Activated CD4-positive, alpha-beta T cell treated with anti-CD3 and anti-CD28 coated beads for 4 hours (primary cell): ENCODE measurements at regions not wholly inside any gene's neighbourhood (a gene's known extent, or its start where the extent isn't known, plus 50 kb on each side); places are given as distances from the start of the nearest gene placed in this dataset.
A peak's percentile ranks its signal among the peaks of the same experiment; 100 is the strongest.
"Not testable (repeated sequence)": the region's sequence is repeated elsewhere in the genome, so short reads cannot be mapped to it uniquely, and the experiment has no call there.

Source experiments
- DNase-seq, 2 donors: peaks; one replicate each; pipeline ENCODE4 v3.0.0-alpha.2; 2020

DNA sequence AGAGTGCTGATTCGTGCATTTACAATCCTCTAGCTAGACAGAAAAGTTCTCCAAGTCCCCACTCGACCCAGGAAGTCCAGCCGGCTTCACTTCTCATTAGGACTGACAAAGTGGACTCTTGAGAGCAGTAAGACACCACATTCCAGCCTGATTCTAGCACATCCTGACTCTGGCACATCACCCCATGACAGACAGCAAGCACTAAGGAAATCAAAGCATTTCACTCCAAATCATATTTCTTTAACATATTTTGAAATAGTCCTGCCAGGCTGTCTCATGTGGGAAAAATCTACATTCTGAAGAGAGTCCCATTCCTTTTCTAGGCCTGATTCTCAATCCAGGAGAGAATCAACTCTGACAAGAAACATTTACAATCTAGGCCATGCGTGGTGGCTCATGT lies 478.5 kb upstream of the AMELY start:
- no peak for DNase-seq

DNA sequence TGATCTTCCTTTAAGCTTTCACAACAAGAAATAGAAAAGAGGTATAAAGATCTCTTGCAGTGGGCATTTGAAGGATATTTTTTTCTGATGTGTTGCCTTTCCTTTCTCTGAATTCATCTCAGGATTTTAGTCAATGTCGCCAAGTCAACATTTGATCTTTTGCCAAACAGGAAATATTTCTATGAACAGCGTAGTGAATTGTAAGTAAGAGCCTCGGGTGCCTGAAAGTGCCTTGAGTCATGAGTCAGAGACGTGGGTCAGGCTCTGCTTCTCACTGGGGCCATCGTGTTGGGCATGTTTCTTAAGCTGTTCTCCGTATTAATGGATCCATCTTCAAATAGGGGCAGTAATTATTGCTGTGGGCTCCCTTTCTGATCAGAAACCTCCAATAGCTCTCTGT lies 471.4 kb upstream of the AMELY start:
- no peak for DNase-seq

DNA sequence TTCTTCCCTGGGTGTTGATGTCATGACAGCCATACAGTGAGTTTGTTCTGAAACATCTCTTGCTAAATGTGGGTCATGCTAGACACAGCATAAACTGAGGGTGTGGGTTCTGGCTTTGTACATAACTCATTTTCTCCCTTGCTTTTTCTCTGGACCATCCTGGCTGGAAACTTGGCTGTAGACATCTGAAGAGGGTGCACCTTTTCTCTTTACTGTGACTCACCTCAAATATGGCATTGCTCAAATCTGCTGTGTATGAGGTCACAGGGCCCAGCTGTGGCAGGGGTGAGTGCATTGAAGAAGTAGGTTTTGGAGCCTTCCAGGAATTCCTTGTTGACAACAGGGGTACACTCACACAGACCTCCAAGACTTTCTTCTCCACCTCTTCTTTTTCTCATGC lies 465.5 kb upstream of the AMELY start:
- DNase-seq: no peak

DNA sequence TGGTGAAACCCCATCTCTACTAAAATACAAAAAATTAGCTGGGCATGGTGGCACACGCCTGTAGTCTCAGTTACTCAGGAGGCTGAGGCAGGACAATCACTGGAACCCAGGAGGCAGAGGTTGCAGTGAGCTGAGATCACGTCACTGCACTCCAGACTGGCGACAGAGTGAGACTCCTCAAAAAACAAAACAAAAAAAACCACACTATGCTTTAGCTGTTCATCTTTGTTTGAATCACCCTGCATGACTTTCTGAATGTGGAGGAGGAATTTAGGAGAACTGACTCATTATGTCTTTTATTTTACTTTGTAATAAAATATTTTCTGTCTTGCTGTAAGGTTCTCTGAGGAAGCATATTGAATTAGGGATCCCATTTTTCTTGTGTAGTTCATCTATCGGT lies 462.9 kb upstream of the AMELY start:
- DNase-seq: not testable (repeated sequence)

DNA sequence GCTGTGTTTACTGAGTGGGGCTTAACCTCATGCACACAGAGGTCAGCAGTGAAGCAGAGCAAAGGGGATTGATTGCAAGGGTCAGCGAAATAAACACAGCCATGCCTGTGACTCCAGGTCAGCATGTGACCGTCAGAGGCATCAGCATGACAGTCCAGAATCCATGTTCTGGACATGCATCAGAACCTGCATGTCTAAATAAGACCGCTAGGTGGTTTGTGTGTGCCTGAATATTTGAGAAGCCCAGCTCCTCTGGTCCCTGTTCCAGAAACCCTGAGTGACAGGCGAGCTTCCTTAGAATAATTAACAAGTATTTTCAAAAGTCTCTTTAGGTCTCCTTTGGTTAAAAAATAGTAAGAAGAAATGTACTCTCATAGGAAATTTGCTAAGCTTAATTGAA lies 460.4 kb upstream of the AMELY start:
- DNase-seq: not testable (repeated sequence)

DNA sequence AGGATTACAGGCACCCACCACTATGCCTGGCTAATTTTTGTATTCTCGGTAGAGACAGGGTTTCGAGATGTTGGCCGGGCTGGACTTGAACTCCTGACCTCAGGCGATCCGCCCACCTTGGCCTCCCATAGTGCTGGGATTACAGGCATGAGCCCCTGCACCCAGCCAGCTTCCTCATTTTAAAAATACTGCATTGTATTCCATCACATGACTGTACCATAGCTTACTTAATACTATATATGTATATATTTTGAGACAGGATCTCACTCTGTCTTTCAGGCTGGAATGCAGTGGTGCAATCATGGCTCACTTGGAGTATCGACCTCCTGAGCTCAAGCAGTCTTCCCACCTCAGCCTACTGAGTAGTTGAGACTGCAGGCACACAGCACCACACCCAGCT lies 459.5 kb upstream of the AMELY start:
- DNase-seq: not testable (repeated sequence)

DNA sequence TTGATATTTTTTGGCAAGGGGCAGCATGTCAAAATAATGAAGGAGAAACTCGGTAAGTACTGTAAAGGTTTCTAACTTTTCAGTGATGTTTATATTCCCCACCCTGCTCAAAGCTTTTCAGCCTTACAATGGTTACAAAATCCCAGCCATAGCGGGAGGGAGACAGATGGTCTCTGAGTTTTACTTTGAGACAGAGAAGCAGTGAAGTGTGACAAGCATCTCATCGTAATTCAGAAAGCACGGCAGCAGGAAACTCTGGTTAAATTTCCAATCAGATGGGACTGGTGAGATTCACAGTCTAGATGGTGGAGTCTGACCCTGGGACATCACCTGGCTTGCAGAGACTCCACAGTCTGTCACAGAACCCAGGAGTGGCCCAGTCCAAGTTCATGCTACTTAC lies 448.0 kb upstream of the AMELY start:
- no peak for DNase-seq

DNA sequence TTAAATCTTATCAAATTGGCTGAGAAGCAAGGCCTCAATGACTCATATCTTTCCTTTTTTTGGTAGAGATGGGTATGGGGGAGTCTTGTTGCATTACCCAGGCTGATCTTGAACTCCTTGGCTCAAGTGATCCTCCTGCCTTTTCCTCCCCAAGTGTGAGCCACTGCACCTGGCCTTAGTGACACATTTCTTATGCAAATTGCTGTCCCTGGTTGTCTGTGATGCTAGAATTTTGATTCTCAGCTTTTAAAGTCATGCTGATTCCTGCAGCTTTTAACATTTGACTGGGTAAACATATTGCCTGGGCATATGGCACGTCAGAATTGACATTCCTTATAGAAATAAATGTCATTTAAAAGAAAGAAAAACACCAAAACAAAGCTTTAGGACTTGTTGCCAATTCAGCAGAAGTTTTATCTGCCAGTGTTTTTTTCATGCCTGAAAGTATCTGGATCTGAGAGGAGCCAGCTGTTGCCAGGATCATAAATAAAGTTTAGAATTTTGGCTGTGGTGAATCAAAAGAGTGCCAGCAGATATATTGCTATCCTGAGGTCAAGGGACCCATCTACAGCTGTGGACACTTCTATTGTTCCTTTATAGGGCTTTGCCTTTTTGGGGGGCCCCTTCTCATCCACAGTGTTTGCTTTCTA lies 446.7 kb upstream of the AMELY start:
- no peak for DNase-seq

DNA sequence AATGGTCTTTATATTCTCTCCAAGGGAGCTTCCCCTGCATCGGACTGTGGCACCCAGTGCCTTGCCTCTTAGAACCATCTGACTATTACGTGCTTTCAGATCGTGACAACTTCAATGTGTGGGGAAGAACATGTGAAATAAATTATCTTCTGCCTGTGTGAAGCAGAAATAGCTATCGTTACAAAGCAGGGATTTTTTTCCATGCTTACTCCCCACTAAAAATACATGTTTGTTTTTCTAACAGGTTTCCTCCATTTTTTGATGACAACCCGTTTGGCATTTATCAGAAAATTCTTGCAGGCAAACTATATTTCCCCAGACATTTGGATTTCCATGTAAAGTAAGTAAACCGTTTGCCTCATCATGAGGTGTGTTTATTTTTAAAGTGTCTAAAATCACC lies 444.3 kb upstream of the AMELY start:
- DNase-seq: not testable (repeated sequence)

DNA sequence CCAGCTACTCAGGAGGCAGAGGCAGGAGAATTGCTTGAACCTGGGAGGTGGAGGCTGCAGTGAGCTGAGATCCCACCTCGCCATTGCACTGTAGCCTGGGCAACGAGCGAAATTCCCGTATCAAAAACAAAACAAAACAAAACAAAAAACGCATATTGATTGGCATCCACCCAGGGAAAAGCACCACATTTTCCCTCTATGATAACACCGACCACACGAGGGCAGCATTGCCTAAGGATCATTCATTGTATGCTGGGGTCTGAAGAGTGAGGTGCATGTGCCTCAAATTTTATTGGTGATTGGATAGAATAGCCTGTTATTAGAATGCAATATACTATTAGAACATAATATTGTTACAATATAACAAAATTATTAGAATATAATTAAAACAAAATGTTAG lies 433.1 kb upstream of the AMELY start:
- peak in 1 of 2 donors; percentile 31 for DNase-seq

DNA sequence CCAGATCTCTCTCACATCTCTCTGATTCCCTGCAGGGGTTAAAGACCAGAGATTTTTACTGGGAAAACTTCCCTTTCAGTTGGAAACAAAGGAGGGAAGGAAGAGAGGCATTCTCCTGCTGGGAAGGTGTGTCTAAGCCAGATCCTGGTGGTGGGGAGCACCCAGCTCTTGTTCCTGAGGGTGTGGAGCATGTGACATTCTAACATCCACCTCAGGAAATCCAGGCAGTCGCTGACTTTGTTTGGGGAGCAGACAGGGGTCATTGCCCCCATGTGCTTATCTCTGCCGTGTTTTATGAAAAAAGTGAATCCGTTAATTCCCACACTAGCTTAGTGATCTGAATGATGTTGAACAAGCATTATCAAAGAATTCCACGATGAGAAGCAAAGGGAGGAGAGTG lies 431.7 kb upstream of the AMELY start:
- DNase-seq: no peak

DNA sequence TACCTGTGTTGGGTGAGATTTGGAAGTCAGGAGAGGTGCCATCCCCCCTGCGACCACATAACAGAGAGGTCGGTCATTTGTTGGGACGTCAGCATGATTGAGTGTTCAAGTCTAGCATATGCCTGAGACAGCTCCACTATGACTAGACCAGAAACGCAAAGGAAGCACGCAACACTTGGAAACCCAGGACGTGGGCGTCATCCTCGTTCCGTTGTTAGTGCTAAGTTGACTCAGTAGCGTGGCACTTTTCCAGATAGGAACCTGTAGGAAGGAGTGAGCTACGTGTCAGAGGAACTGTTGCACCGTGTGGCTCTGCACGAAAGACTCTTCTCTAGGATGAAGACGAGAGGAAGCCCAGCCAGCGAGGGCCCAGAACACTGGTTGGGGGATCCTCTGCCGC lies 431.2 kb upstream of the AMELY start:
- DNase-seq: not testable (repeated sequence)

DNA sequence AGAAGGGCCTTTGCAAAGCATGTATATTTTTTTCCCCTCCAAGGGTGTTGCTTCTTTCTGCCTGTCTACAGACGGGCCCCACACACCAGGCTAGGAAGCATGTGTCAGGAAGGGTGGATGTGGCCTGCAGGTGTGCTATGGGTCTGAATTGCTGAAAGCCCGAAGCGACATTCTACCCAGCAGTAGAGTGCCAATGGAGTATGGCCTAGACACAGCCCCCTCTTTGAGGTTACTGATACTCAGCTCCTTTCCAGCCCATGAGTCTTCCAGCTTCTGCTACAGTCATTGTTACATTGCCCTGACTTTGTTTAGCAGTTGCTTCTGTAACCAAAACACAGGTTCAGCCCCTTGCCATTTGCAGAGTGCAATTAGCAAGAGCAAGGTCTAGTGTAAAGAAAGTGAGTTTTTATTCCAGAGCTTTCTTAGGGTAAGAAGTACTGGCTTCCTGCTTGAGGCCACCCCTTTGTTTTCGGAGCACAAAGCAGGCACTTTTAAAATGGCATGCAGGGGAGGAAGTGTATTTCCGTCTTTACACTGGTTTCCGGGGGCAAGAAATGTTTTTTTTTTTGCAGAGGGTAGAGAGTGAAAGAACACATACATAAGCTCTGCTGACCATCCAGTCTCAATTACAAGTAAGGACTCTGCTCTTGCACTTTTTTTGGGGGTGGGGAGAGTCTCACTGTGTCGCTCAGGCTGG lies 428.0 kb upstream of the AMELY start:
- DNase-seq: no peak

DNA sequence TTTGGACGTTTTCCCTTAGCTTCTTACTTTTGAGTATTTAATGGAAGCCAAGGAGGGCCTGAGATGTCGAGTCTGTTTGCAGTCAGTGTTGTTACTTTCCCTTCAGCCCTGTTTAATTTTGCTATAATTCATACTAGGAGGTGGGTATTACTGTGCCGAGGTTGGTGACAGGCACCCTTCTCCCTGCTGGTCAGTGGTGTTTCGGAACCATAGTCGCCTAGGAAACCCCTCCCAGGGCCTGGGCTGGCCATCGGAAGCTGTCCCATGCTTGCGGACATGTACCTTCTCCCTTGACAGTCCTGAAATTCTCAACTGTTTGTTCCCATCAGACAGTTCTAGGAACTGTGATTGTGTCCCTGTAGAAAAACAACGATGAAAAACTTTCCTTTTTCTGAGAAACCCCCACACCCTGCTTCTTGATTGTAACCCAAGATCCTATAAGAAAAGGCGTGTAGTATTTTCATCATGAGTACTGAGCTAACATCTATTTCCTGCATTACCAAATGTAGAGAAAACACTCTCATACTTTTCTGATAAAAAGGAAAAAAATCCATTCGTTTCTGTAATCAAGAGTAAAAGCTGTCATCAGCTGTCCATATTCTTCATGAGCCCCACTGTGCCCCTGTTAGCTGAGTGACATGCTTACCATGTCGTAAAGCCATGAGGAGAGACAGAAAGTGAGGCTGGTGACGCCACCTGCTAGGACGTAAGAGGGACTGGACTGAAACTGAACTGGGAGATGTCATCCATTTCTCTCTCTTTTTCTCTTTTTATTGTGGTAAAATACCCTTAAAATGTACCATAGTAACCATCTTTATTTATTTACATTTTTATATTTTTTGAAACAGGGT lies 424.7 kb upstream of the AMELY start:
- no peak for DNase-seq

DNA sequence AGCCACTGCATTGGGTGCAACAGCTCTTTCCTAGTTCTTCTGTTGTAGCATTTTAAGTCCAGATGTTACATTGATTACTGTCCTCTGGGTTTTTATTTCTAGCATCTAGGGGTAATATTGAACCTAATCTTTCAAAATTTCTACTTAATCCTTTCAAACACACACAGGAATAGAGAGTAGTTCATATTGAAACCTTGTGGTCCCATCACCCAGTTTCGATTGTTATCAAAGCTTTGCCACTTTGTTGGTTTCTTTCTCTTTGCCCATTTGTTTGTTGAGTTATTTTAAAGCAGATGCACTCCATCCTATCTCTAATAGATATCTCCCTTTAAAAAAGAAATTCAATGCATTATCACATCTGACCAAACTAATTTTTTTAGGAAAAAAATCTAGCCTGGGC lies 422.9 kb upstream of the AMELY start:
- DNase-seq: no peak

DNA sequence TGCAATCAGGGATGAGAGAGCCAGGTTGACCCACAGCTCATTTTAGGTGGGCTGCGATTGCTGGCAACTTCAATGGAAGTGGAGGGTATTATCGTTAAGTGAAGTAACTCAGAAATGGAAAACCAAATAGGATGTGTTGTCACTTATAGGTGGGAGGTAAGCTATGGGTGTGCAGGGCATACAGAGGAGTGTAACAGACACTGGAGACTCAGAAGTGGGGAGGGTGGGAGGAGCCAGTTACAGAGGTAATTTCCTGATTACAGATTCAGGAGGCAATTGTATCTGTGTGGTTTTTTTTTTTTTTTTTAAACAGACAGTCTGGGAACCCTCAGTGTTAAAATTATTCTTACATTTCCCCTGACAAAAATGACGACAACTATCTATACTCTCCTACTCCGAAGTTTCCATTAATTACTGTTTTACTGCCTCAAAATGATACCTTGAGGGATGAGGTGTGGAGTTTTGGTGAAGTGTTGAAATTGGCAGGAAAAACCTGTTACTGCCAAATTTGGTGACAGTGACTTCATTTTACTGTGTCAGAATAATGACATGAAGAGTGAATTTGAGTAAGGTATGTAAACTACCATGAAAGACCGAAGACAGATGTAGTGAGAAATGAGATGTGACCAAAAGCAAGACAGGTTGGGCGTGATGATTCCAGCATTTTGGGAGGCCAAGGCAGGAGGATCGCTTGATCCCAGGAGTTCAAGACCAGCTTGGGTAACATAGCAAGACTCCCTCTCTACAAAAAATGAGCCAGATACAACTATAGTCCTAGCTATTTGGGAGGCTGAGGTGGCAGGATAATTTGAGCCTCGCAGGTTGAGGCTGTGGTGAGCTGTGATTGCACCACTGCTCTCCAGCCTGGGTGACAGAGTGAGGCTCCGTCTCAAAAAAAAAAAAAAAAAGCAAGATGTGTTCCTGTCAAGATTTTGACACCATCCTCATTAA lies 415.0 kb upstream of the AMELY start:
- peak in 1 of 2 donors; percentile 57 for DNase-seq

DNA sequence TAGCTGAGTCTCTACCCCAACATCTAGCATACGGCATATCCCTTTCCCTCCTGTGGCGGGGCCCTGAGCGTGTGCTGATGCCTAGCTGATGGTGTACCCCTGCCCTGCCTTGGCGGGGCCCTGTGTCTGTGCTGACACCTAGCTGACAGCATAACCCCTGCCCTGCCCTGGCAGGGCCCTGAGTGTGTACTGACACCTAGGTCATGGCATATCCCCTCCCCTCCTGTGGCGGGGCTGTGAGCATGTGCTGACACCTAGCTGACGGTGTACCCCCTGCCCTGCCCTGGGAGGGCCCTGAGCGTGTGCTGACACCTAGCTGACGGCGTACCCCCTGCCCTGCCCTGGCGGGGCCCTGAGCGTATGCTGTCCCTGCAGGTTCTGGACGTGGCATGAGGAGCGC lies 414.0 kb upstream of the AMELY start:
- DNase-seq: no peak

DNA sequence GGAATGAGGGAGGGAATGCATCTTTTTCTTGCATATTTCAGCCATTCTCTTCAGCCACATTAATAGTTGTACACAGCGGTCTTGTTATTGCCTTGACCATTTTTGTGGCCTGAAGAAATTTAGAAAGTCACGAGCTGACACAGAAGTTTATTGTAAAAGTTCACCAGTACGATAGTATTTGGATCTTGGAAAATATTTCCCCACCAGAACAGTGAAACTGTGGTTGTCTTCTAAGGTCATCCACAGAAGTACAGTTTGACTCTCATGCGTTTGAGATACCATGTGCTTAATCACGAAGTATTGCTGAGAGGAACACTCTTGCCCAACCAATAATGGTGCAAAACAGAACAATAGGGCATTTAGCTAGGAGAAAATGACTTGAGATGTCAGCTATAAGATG lies 409.2 kb upstream of the AMELY start:
- DNase-seq: no peak

DNA sequence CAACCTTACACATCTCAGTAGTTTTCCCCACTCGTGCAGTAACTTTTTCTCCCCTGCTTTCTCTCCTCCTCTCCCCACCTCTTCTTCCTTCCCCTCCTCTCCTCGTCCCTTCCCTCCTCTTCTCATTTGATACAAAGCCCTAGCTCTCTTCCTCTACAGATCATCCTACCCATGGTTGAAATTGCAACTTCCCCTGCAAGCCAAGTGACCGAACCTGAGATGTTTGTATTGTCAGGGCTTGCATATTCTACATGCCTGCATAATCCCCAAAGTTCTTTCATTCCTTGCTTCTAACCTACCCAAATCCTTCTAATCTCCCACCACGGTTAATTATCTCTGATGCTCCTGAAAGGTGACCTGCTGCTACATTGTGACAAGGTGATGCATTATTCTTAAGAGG lies 408.6 kb upstream of the AMELY start:
- DNase-seq: not testable (repeated sequence)

DNA sequence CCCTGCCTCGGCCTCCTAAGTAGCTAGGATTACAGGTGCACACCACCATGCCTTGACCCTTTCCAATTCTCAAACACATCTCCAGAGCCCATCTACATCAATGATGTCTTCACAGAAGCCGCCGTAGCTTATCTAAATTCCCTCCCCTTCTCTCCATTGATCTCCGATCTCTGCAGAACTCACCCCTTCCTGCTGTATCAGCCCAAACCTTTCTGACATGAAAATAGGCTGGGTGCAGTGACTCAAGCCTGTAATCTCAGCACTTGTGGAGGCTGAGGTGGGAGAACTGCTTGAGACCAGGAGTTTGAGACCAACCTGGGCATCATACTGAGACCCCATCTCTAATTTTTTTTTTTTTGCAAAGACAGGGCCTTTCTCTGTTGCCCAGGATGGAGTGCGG lies 406.6 kb upstream of the AMELY start:
- no peak for DNase-seq

DNA sequence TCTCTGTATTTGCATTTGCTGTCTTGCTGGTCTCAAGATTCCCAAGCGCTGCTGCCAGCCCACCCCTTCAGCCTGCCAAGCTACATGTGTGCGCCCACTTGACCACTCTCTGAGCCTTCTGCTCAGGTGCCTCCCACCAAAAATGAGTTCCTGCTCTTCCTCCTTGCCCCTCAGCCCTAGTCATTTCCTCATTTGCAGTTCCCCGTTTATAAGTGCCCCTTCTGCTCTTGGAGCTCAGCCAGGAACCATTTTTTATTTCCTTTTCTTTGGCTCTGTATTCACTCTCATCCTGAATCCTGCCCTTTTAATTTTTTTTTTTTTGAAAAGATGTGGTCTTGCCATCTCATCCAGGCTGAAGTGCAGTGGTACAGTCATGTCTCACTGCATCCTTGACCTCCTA lies 406.0 kb upstream of the AMELY start:
- DNase-seq: no peak

DNA sequence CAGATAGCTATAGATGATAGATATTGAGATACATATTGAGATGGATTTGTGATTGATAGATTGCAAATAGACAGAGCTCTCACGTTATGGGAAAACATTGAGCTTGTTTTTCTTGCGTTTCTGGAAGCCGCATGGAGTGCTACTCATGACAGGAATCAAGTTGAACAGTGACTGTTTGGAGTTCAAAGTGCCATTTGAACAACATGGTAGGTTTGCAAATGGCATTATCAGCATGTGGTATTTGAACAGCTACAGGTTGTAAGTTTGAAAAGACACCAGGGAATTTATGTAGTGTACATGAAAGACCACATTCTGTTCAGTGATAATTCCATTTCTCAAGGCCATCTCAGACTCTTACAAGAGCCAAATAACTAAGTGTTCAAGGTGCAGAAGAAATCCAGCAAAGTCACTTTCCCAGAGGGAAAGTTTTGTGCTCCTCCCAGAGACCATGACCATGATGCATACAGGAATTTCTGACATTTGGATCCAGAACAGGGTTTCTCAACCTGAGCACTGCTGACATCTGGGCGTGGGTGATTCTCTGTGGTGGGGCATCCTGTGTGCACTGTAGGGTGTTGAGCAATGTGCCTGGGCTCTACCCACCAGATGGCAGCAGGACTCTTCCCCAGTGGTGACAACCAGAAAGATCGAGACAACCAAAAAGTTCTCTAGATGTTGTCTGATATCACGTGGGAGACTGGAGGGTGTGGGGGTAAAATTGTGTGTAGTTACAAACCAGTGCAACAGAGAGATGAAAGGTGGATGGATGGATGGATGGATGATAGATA lies 399.1 kb upstream of the AMELY start:
- peak in 1 of 2 donors; percentile 60 for DNase-seq
